NCI-H2081 (cell line): ENCODE measurements at regions not wholly inside any gene's neighbourhood (a gene's known extent, or its start where the extent isn't known, plus 50 kb on each side); places are given as distances from the start of the nearest gene placed in this dataset.
"Not testable (repeated sequence)": the region's sequence is repeated elsewhere in the genome, so short reads cannot be mapped to it uniquely, and the experiment has no call there.

ENCODE experiments used
- DNase-seq, 2 experiments: peaks; one replicate each; lab custom pipeline; 2025; lab: John Stamatoyannopoulos, UW

- DNase-seq: no peak
These were observed 412.5 kb upstream of the KLHL4 start for GRCh38 chrX:87105131-87105530.

- DNase-seq: no peak
These were observed 407.5 kb upstream of the KLHL4 start for GRCh38 chrX:87110142-87110541.

- no peak for DNase-seq
These were observed 376.7 kb upstream of the KLHL4 start for GRCh38 chrX:87140800-87141483.

- no peak for DNase-seq
These were observed 357.1 kb upstream of the KLHL4 start for GRCh38 chrX:87160435-87161010.

- DNase-seq: no peak
These were observed 349.8 kb upstream of the KLHL4 start for GRCh38 chrX:87167841-87168240.

- DNase-seq: not testable (repeated sequence)
These were observed 339.6 kb upstream of the KLHL4 start for GRCh38 chrX:87178009-87178408.
